Natural killer cell (primary cell): ENCODE measurements at regions not wholly inside any gene's neighbourhood (a gene's known extent, or its start where the extent isn't known, plus 50 kb on each side); places are given as distances from the start of the nearest gene placed in this dataset.
A peak's percentile ranks its signal among the peaks of the same experiment; 100 is the strongest.

Experiments
- ATAC-seq, 3 donors: fragments of 150-1000 bp in 2 of 3; fragments of 200-7000 bp in 1 of 3; cut with Tn5 transposase; 1 replicate in 1 of 3; 2 replicates in 2 of 3; pipeline ENCODE4 v1.10.0; 2021; ENCODE audit warnings: mild to moderate bottlenecking in 2 of 3, moderate library complexity in 2 of 3
- DNase-seq, 2 donors: peaks; one replicate each; pipeline versions ENCODE4 v3.0.0 to v3.0.0-alpha.2; 2013 to 2021; ENCODE audit warnings: mixed read lengths in 1 of 2
- H3K27ac ChIP-seq: one replicate; pipeline ENCODE4 v1.5.1; 2013; ENCODE audit warnings: mild to moderate bottlenecking, low read length
- H3K27me3 ChIP-seq: one replicate; pipeline ENCODE4 v1.6.1; 2013; ENCODE audit warnings: low read length; ENCODE audit not compliant: control insufficient read depth, insufficient read depth
- H3K36me3 ChIP-seq: one replicate; pipeline ENCODE4 v1.6.1; 2013; ENCODE audit warnings: low read length; ENCODE audit not compliant: control insufficient read depth, insufficient read depth
- H3K4me1 ChIP-seq: one replicate; pipeline ENCODE4 v1.6.1; 2013; ENCODE audit warnings: low read length; ENCODE audit not compliant: control insufficient read depth, insufficient read depth
- H3K4me3 ChIP-seq: one replicate; pipeline ENCODE4 v1.5.1; 2013; ENCODE audit warnings: low read length
- H3K9me3 ChIP-seq: one replicate; pipeline ENCODE4 v1.6.1; 2013; ENCODE audit warnings: low read length; ENCODE audit not compliant: control insufficient read depth, insufficient read depth
- H3K27ac Mint-ChIP-seq, 2 donors: one replicate each; pipeline ENCODE4 v1.8.0; 2022; ENCODE audit warnings: mild to moderate bottlenecking in 2 of 2, mixed read lengths in 2 of 2, moderate library complexity in 1 of 2
- H3K27me3 Mint-ChIP-seq, 2 donors: one replicate each; pipeline ENCODE4 v1.8.0; 2022; ENCODE audit warnings: low read depth in 2 of 2, mixed read lengths in 2 of 2
- H3K36me3 Mint-ChIP-seq: one replicate; pipeline ENCODE4 v1.8.0; 2022; ENCODE audit warnings: mixed read lengths
- H3K4me1 Mint-ChIP-seq, 2 donors: one replicate each; pipeline ENCODE4 v1.8.0; 2022; ENCODE audit warnings: mixed read lengths in 2 of 2
- H3K4me3 Mint-ChIP-seq: one replicate; pipeline ENCODE4 v1.8.0; 2022; ENCODE audit warnings: mild to moderate bottlenecking, moderate library complexity, mixed read lengths
- H3K9me3 Mint-ChIP-seq, 2 donors: one replicate each; pipeline ENCODE4 v1.8.0; 2022; ENCODE audit warnings: mixed read lengths in 2 of 2
- WGBS: methylation state at CpG from one replicate; pipeline ENCODE4 v1.1.7; 2013; ENCODE audit warnings: missing lambda C conversion rate; ENCODE audit not compliant: insufficient coverage; 5-methylcytosine and 5-hydroxymethylcytosine counted together
- intact Hi-C: fragments of 100-400 bp; cut with micrococcal nuclease; formaldehyde crosslinking; loops from one replicate; pipeline ENCODE4 v1.14.2; 2022
- TF ChIP-seq, protein P1 (sequence below): fragments of 200-600 bp; IDR thresholded peaks from one replicate; pipeline ENCODE4 v1.8.0; 2022; ENCODE audit warnings: antibody characterized with exemption

DNA sequence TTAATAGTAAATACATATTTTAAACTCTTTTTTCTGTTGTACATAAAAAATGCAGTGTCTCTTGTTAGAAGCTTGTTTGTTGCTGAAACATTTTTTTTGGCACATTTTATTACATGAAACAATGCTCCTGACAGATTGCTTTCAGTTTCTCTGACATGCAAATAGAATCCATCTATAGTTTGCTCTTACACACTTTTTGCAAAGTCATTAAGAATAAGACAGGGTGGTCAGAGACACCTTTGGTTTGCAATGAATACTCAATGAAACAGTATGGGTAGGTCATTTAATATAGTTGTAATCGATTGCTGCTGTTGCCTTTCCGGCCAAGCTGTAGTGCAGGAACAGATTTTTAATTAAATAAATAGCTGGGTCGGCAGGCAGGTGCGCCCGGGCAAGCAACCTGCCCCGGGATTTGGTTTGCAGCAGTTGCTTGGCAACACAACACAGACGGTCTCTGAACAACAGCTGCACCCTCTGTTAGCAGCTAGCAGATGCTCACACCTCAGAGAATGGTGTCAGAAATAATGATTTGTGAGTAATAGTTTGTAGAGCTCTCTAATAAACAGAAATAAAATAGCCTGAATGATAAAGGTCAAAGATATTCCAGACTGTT is 115.7 kb upstream of the CACNA2D1 start:
- H3K27me3 ChIP-seq, result no peaks in the 10 kb centered on the region
- H3K36me3 Mint-ChIP-seq, result no peaks in the 10 kb centered on the region
- H3K27ac ChIP-seq, result no peak overlapping the region
- no peak overlapping the region for H3K27ac Mint-ChIP-seq
- TF ChIP-seq, protein P1, sequence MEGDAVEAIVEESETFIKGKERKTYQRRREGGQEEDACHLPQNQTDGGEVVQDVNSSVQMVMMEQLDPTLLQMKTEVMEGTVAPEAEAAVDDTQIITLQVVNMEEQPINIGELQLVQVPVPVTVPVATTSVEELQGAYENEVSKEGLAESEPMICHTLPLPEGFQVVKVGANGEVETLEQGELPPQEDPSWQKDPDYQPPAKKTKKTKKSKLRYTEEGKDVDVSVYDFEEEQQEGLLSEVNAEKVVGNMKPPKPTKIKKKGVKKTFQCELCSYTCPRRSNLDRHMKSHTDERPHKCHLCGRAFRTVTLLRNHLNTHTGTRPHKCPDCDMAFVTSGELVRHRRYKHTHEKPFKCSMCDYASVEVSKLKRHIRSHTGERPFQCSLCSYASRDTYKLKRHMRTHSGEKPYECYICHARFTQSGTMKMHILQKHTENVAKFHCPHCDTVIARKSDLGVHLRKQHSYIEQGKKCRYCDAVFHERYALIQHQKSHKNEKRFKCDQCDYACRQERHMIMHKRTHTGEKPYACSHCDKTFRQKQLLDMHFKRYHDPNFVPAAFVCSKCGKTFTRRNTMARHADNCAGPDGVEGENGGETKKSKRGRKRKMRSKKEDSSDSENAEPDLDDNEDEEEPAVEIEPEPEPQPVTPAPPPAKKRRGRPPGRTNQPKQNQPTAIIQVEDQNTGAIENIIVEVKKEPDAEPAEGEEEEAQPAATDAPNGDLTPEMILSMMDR, result no peak
- no peaks in the 10 kb centered on the region for H3K27me3 Mint-ChIP-seq
- no peaks in the 10 kb centered on the region for H3K36me3 ChIP-seq
- H3K9me3 ChIP-seq, result no peaks in the 10 kb centered on the region
- DNase-seq, result peak in 1 of 2 donors; percentile 2
- no peaks in the 10 kb centered on the region for H3K9me3 Mint-ChIP-seq
- no peaks in the 10 kb centered on the region for H3K4me1 Mint-ChIP-seq
- 28% methylated on average over 7 of the region's 7 CpGs for WGBS
- intact Hi-C loops, result no loop called here
- H3K4me3 Mint-ChIP-seq, result no peak overlapping the region
- no peak overlapping the region for H3K4me3 ChIP-seq
- no peaks in the 10 kb centered on the region for H3K4me1 ChIP-seq
- no peak for ATAC-seq

GRCh38 chr7:82549616-82550285 is 106.2 kb upstream of the CACNA2D1 start:
- intact Hi-C loops, result no loop called here
- WGBS, result 91% methylated on average over 5 of the region's 6 CpGs

DNA sequence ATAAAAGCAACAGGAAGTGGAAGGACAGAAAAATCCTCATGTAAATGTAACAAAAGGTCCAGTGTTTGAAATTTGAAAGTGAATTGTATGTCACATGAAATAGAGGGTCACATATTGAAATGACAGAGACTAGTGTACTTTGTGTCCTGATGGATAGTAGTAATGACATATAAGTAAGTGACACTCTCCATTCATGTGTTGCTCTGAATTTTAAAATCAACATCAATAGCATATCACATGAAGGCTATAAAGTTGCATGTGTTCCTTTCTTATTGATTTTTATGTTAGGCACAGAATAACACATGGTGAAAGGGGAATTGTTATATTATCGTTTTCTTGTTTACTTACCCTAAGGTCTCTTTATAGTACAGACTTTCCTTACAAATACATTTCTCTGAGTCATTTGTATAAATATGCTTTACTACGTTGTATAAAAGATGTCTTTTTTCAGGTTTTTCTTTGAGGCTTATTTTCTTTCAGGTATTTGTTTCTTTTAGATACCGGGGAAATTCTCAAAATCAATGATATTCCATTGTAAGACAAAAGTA is 104.6 kb upstream of the CACNA2D1 start:
- Mint-ChIP-seq H3K4me3 (no peak overlapping the region), H3K4me1 (no peaks in the 10 kb centered on the region), H3K27ac (no peak overlapping the region), H3K27me3 (no peaks in the 10 kb centered on the region), H3K9me3 (peaks cover 3 to 4% of the 10 kb centered on the region in 2 donors), H3K36me3 (no peaks in the 10 kb centered on the region)
- no peaks in the 10 kb centered on the region for H3K4me1 ChIP-seq
- H3K27ac ChIP-seq, result no peak overlapping the region
- H3K4me3 ChIP-seq, result no peak overlapping the region
- TF ChIP-seq, protein P1, result no peak
- no peaks in the 10 kb centered on the region for H3K27me3 ChIP-seq
- H3K9me3 ChIP-seq, result no peaks in the 10 kb centered on the region
- intact Hi-C loops, result no loop called here
- ATAC-seq (no peak), DNase-seq (no peak)
- no CpG with 5 or more reads among the region's 3 CpGs for WGBS
- H3K36me3 ChIP-seq, result no peaks in the 10 kb centered on the region

More at GRCh38 chr7:82549616-82550285, 106.2 kb upstream of the CACNA2D1 start:
- Mint-ChIP-seq H3K4me3 (no peak overlapping the region), H3K36me3 (no peaks in the 10 kb centered on the region), H3K27ac (no peak overlapping the region), H3K27me3 (no peaks in the 10 kb centered on the region), H3K4me1 (no peaks in the 10 kb centered on the region), H3K9me3 (peaks cover 3 to 4% of the 10 kb centered on the region in 2 donors)
- DNase-seq (no peak), ATAC-seq (no peak)
- H3K27me3 ChIP-seq, result no peaks in the 10 kb centered on the region
- H3K27ac ChIP-seq, result no peak overlapping the region
- TF ChIP-seq, protein P1, result no peak
- H3K4me1 ChIP-seq, result no peaks in the 10 kb centered on the region
- no peaks in the 10 kb centered on the region for H3K36me3 ChIP-seq
- no peak overlapping the region for H3K4me3 ChIP-seq
- no peaks in the 10 kb centered on the region for H3K9me3 ChIP-seq
